Neural cell (in vitro differentiated cells): ENCODE measurements at regions not wholly inside any gene's neighbourhood (a gene's known extent, or its start where the extent isn't known, plus 50 kb on each side); places are given as distances from the start of the nearest gene placed in this dataset.

Experiments used
- CTCF ChIP-seq: fragments of 450-650 bp; IDR thresholded peaks from 2 replicates; pipeline ENCODE4 v1.5.1; 2014; ENCODE audit warnings: antibody characterized with exemption, mild to moderate bottlenecking, moderate library complexity; ENCODE audit not compliant: poor library complexity, severe bottlenecking
- EP300 ChIP-seq: fragments of 450-650 bp; conservative IDR thresholded peaks from 2 replicates; pipeline ENCODE4 v1.6.1; 2014; ENCODE audit warnings: antibody characterized with exemption, mild to moderate bottlenecking, moderate library complexity; ENCODE audit not compliant: poor library complexity, severe bottlenecking
- EZH2 ChIP-seq: fragments of 200-600, 300-800 bp; shearing (Covaris generic), sonication (generic); IDR thresholded peaks from 2 replicates; pipeline ENCODE4 v1.6.1; 2014; ENCODE audit warnings: antibody characterized with exemption, low read length, borderline replicate concordance, mild to moderate bottlenecking; ENCODE audit not compliant: insufficient read depth, poor library complexity, severe bottlenecking
- MXI1 ChIP-seq: fragments of 450-650 bp; conservative IDR thresholded peaks from 2 replicates; pipeline ENCODE4 v1.6.1; 2014; ENCODE audit warnings: antibody characterized with exemption, mild to moderate bottlenecking; ENCODE audit not compliant: poor library complexity, severe bottlenecking
- POLR2AphosphoS5 ChIP-seq: IDR thresholded peaks from 2 replicates; pipeline ENCODE4 v1.6.1; 2012
- RAD21 ChIP-seq: fragments of 450-650 bp; conservative IDR thresholded peaks from 2 replicates; pipeline ENCODE4 v1.6.1; 2014; ENCODE audit warnings: antibody characterized with exemption, mild to moderate bottlenecking, moderate library complexity
- SMC3 ChIP-seq: fragments of 450-650 bp; conservative IDR thresholded peaks from 2 replicates; pipeline ENCODE4 v1.6.1; 2014; ENCODE audit warnings: antibody characterized with exemption, mild to moderate bottlenecking, moderate library complexity; ENCODE audit not compliant: poor library complexity

GRCh38 chr9:87040410-87041009 lies 93.2 kb upstream of the GAS1 start:
- TF ChIP-seq CTCF: no peak
- TF ChIP-seq EZH2: no peak
- no peak for TF ChIP-seq POLR2AphosphoS5
- TF ChIP-seq SMC3: no peak
- TF ChIP-seq RAD21: no peak
- TF ChIP-seq MXI1: no peak
- no peak for TF ChIP-seq EP300
